Ovary (tissue), 3 donors: ENCODE measurements at regions not wholly inside any gene's neighbourhood (a gene's known extent, or its start where the extent isn't known, plus 50 kb on each side); places are given as distances from the start of the nearest gene placed in this dataset.

ENCODE experiments used
- CTCF ChIP-seq, 3 donors: fragments of 450-650 bp in 2 of 3; fragments of 200-600 bp in 1 of 3; IDR thresholded peaks; one replicate each; pipeline versions ENCODE4 v1.5.1 to v1.8.0; 2016 to 2022; ENCODE audit warnings: antibody characterized with exemption in 3 of 3, mild to moderate bottlenecking in 1 of 3
- EP300 ChIP-seq: sonication (generic); formaldehyde crosslinking; IDR thresholded peaks from one replicate; pipeline ENCODE4 v1.6.1; 2017; ENCODE audit warnings: antibody characterized with exemption
- POLR2A ChIP-seq: fragments of 450-650 bp; IDR thresholded peaks from one replicate; pipeline ENCODE4 v1.6.1; 2017; ENCODE audit warnings: antibody characterized with exemption, mild to moderate bottlenecking, moderate library complexity
- donor health status: DM: no; HTN: no; CAD: no.

- no peak for TF ChIP-seq CTCF (IDR thresholded peaks at IDR 0.05)
- TF ChIP-seq POLR2A = no peak
- TF ChIP-seq EP300 = no peak
Measured at GRCh38 chr10:44685747-44686146, 225.4 kb upstream of the TMEM72 start.
